B cell (primary cell): ENCODE measurements at regions not wholly inside any gene's neighbourhood (a gene's known extent, or its start where the extent isn't known, plus 50 kb on each side); places are given as distances from the start of the nearest gene placed in this dataset.

Experiments used
- ATAC-seq: fragments of 200-7000 bp; cut with Tn5 transposase; one replicate; pipeline ENCODE4 v1.10.0; 2021; ENCODE audit warnings: low read depth, mild to moderate bottlenecking, moderate number of reproducible peaks, moderate library complexity
- CTCF ChIA-PET: fragments of 350-600 bp; sonication (Branson Sonifier 250); formaldehyde crosslinking; loops from one replicate; lab custom pipeline; 2021; ENCODE audit warnings: antibody characterized with exemption, inconsistent platforms; lab: Charles Lee
- POLR2A ChIA-PET: fragments of 350-600 bp; sonication (Branson Sonifier 250); formaldehyde crosslinking; loops from one replicate; lab custom pipeline; 2021; ENCODE audit warnings: antibody characterized with exemption; lab: Charles Lee
- DNase-seq: peaks from one replicate; pipeline ENCODE4 v3.0.0; 2013
- H2AFZ ChIP-seq: 2 replicates; pipeline ENCODE4 v1.6.1; 2012; ENCODE audit warnings: mild to moderate bottlenecking, low read depth, low read length; ENCODE audit not compliant: insufficient read depth, poor library complexity, severe bottlenecking
- H3K27ac ChIP-seq, 2 donors: 1 replicate in 1 of 2; 2 replicates in 1 of 2; pipeline ENCODE4 v1.5.1; 2012 to 2013; ENCODE audit warnings: low read length in 2 of 2, mild to moderate bottlenecking in 2 of 2, moderate library complexity in 1 of 2
- H3K27me3 ChIP-seq, 4 experiments: fragments of 200-600 bp in 1 of 4; sonication (generic) in 1 of 4; replicated peaks in 1 of 4; 1 replicate in 2 of 4; 2 replicates in 2 of 4; pipeline versions ENCODE4 v1.6.1 to v1.7.0; 2013 to 2016; ENCODE audit warnings: low read length in 3 of 4, mild to moderate bottlenecking in 2 of 4, mixed read lengths in 1 of 4, moderate library complexity in 1 of 4; ENCODE audit not compliant: insufficient read depth in 4 of 4, control insufficient read depth in 3 of 4; ENCODE audit errors: control extremely low read depth in 1 of 4
- H3K36me3 ChIP-seq, 2 experiments: replicated peaks in 1 of 2; 1 replicate in 1 of 2; 2 replicates in 1 of 2; pipeline versions ENCODE4 v1.6.1 to v1.7.1; 2013; ENCODE audit warnings: low read length in 1 of 2; ENCODE audit not compliant: insufficient read depth in 2 of 2, control insufficient read depth in 1 of 2; ENCODE audit errors: control extremely low read depth in 1 of 2, extremely low read depth in 1 of 2
- H3K4me1 ChIP-seq, 2 donors: fragments of 200-600 bp in 1 of 2; sonication (generic) in 1 of 2; 1 replicate in 1 of 2; 2 replicates in 1 of 2; pipeline versions ENCODE4 v1.5.1 to v1.6.1; 2013 to 2017; ENCODE audit warnings: low read length in 2 of 2; ENCODE audit not compliant: control insufficient read depth in 2 of 2, insufficient read depth in 2 of 2
- H3K4me2 ChIP-seq: replicated peaks from 2 replicates; pipeline ENCODE3; 2012; ENCODE audit warnings: mild to moderate bottlenecking, low read depth, low read length; ENCODE audit not compliant: poor library complexity, severe bottlenecking
- H3K4me3 ChIP-seq, 5 experiments: fragments of 200-600 bp in 1 of 5; sonication (generic) in 1 of 5; 1 replicate in 3 of 5; 2 replicates in 2 of 5; pipeline versions ENCODE4 v1.5.1 to v1.7.0; 2011 to 2016; ENCODE audit warnings: low read length in 4 of 5, mild to moderate bottlenecking in 4 of 5, low read depth in 2 of 5, control low read depth in 1 of 5, moderate library complexity in 1 of 5; ENCODE audit not compliant: insufficient read depth in 1 of 5; ENCODE audit errors: control extremely low read depth in 1 of 5, extremely low read depth in 1 of 5
- H3K79me2 ChIP-seq: fragments of 200-600 bp; sonication (generic); one replicate; pipeline ENCODE4 v1.6.0; 2016; ENCODE audit warnings: low read length; ENCODE audit not compliant: control insufficient read depth, insufficient read depth
- H3K9ac ChIP-seq: fragments of 200-600 bp; sonication (generic); 2 replicates; pipeline ENCODE4 v1.6.1; 2017; ENCODE audit warnings: mild to moderate bottlenecking, low read length, moderate library complexity
- H3K9me3 ChIP-seq, 3 donors: one replicate each; pipeline versions ENCODE4 v1.6.1 to v1.7.1; 2013; ENCODE audit warnings: low read length in 2 of 3; ENCODE audit not compliant: control insufficient read depth in 2 of 3, insufficient read depth in 1 of 3; ENCODE audit errors: control extremely low read depth in 1 of 3
- H4K20me1 ChIP-seq: 2 replicates; pipeline ENCODE4 v1.6.0; 2012; ENCODE audit warnings: mild to moderate bottlenecking, low read length; ENCODE audit not compliant: insufficient read depth, control insufficient read depth, poor library complexity, severe bottlenecking
- H3K27ac Mint-ChIP-seq: one replicate; pipeline ENCODE4 v1.8.0; 2021; ENCODE audit warnings: mixed read lengths
- H3K27me3 Mint-ChIP-seq: one replicate; pipeline ENCODE4 v1.8.0; 2021; ENCODE audit warnings: mixed read lengths
- H3K4me1 Mint-ChIP-seq: one replicate; pipeline ENCODE4 v1.8.0; 2021; ENCODE audit warnings: mixed read lengths
- H3K4me3 Mint-ChIP-seq: one replicate; pipeline ENCODE4 v1.8.0; 2021; ENCODE audit warnings: mixed read lengths
- H3K9me3 Mint-ChIP-seq: one replicate; pipeline ENCODE4 v1.8.0; 2022; ENCODE audit warnings: mixed read lengths; ENCODE audit not compliant: insufficient read depth
- CTCF ChIP-seq: fragments of 200-600 bp; IDR thresholded peaks from one replicate; pipeline ENCODE4 v1.8.0; 2022; ENCODE audit warnings: antibody characterized with exemption, mild to moderate bottlenecking
- EZH2 ChIP-seq: IDR thresholded peaks from 2 replicates; pipeline ENCODE4 v1.6.1; 2012; ENCODE audit warnings: borderline replicate concordance, low read depth, mild to moderate bottlenecking, moderate library complexity, low read length; ENCODE audit not compliant: insufficient read depth, poor library complexity, severe bottlenecking
- WGBS: methylation state at CpG from one replicate; pipeline ENCODE4 v1.1.5; 2013; ENCODE audit warnings: missing lambda C conversion rate; ENCODE audit not compliant: insufficient coverage; 5-methylcytosine and 5-hydroxymethylcytosine counted together
- intact Hi-C: fragments of 100-400 bp; cut with micrococcal nuclease; formaldehyde crosslinking; loops from one replicate; pipeline ENCODE4 v1.10.0; 2022

GRCh38 chr5:125372694-125373631 is 626.5 kb upstream of the ZNF608 start:
- DNase-seq (no peak), ATAC-seq (no peak)
- Histone ChIP-seq H3K9ac (no peak overlapping the region), H3K27me3 (no peaks in the 10 kb centered on the region), H3K36me3 (no peaks in the 10 kb centered on the region), H3K9me3 (no peaks in the 10 kb centered on the region), H3K79me2 (no peaks in the 10 kb centered on the region), H3K4me1 (no peaks in the 10 kb centered on the region), H3K27ac (no peak overlapping the region), H4K20me1 (no peaks in the 10 kb centered on the region), H3K4me3 (no peak overlapping the region), H3K4me2 (no peak overlapping the region), H2AFZ (no peak overlapping the region)
- TF ChIP-seq EZH2: no peak
- no peak for TF ChIP-seq CTCF
- peaks cover 8% of the 10 kb centered on the region for H3K4me1 Mint-ChIP-seq
- H3K9me3 Mint-ChIP-seq: no peaks in the 10 kb centered on the region
- H3K27ac Mint-ChIP-seq: no peak overlapping the region
- CTCF ChIA-PET: interaction anchor here (0.6 kb wide), 2 partner anchors 599 to 648 kb away, joined by 3 to 4 read pairs; no protein-coding TSS in a partner anchor
- WGBS: 95% methylated on average over 2 of the region's 6 CpGs
- POLR2A ChIA-PET: no interaction called here
- H3K4me3 Mint-ChIP-seq: no peak overlapping the region
- no peaks in the 10 kb centered on the region for H3K27me3 Mint-ChIP-seq
- intact Hi-C loops: no loop called here

- Histone ChIP-seq H3K4me1 (no peaks in the 10 kb centered on the region), H3K4me2 (no peak overlapping the region), H4K20me1 (no peaks in the 10 kb centered on the region), H3K9ac (no peak overlapping the region), H3K4me3 (no peak overlapping the region), H3K36me3 (no peaks in the 10 kb centered on the region), H3K27ac (no peak overlapping the region), H2AFZ (no peak overlapping the region), H3K9me3 (no peaks in the 10 kb centered on the region), H3K27me3 (no peaks in the 10 kb centered on the region), H3K79me2 (no peaks in the 10 kb centered on the region)
- no peak overlapping the region for H3K4me3 Mint-ChIP-seq
- CTCF ChIA-PET: no interaction called here
- H3K27me3 Mint-ChIP-seq: no peaks in the 10 kb centered on the region
- intact Hi-C loops: no loop called here
- peak; percentile 6 for DNase-seq
- no peak overlapping the region for H3K27ac Mint-ChIP-seq
- peaks cover 8% of the 10 kb centered on the region for H3K4me1 Mint-ChIP-seq
- POLR2A ChIA-PET: no interaction called here
- TF ChIP-seq CTCF: no peak
- no peak for TF ChIP-seq EZH2
- no peak for ATAC-seq
- H3K9me3 Mint-ChIP-seq: no peaks in the 10 kb centered on the region
- WGBS: no CpG with 5 or more reads among the region's 1 CpG
These were observed 628.7 kb upstream of the ZNF608 start for GRCh38 chr5:125375143-125375542.
